GM12891 (cell line): ENCODE measurements at regions not wholly inside any gene's neighbourhood (a gene's known extent, or its start where the extent isn't known, plus 50 kb on each side); places are given as distances from the start of the nearest gene placed in this dataset.
"Not testable (repeated sequence)": the region's sequence is repeated elsewhere in the genome, so short reads cannot be mapped to it uniquely, and the experiment has no call there.

ENCODE experiments used
- DNase-seq: peaks from one replicate; pipeline ENCODE4 v3.0.0; 2011; ENCODE audit warnings: low spot score; ENCODE audit not compliant: insufficient read length
- FAIRE-seq: peaks from 2 replicates; lab custom pipeline; 2011; peaks lifted over from hg19 to GRCh38; lab: Jason Lieb, UNC
- PAX5 ChIP-seq: IDR thresholded peaks from 2 replicates; pipeline ENCODE4 v1.6.1; 2011; ENCODE audit warnings: low read length, moderate library complexity, mild to moderate bottlenecking; ENCODE audit not compliant: insufficient read depth, severe bottlenecking
- POLR2A ChIP-seq: IDR thresholded peaks from 2 replicates; pipeline ENCODE4 v1.6.1; 2011; ENCODE audit warnings: low read depth, low read length, control low read depth
- POLR2AphosphoS5 ChIP-seq: IDR thresholded peaks from 2 replicates; pipeline ENCODE4 v1.6.1; 2011; ENCODE audit warnings: low read depth, low read length, control low read depth
- POU2F2 ChIP-seq: IDR thresholded peaks from 2 replicates; pipeline ENCODE4 v1.6.1; 2011; ENCODE audit warnings: low read depth, mild to moderate bottlenecking, control low read depth, low read length, moderate library complexity
- SPI1 ChIP-seq: IDR thresholded peaks from 2 replicates; pipeline ENCODE4 v1.6.1; 2011; ENCODE audit warnings: low read depth, low read length, control low read depth
- TAF1 ChIP-seq: IDR thresholded peaks from 2 replicates; pipeline ENCODE4 v1.6.1; 2011; ENCODE audit warnings: low read depth, low read length, control low read depth

DNA sequence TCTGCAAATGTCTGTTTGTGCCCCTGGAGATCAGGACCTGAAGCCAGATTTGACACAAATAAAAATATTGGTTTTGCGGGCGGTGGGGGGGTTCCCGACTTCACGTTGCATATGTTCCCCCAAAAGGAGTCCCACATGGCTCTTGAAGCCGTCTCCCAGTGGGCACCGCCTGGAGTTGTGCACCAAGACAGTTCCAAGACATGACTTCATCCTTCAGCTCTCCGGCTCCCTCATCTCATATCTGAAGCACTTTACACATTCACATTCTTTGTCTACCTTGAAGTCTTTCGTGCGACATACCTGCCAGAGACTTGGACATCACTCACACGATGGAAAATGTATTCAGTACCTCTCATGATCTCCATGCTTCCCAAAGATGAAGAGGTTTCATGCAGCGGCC is 362.8 kb upstream of the FOXK1 start:
- TF ChIP-seq POLR2A (no peak), PAX5 (no peak), TAF1 (no peak), POLR2AphosphoS5 (no peak), POU2F2 (no peak), SPI1 (no peak)
- FAIRE-seq (no peak), DNase-seq (no peak)

DNA sequence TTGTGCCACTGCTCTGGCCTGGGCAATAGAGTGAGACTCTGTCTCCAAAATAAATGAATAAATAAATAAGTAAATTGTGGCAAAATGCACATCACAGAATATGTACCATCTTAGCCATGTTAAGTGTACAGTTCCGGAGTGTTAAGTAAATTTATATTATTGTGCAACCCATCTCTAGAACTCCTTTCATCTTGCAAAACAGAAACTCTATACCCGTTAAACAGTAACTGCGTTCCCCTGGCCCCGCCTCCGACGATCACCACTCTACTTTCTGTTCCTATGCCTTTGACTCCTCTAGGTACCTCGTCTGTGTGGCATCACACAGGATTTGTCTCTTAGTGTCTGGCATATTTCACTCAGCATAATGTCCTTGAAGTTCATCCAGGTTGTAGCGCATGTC is 356.4 kb upstream of the FOXK1 start:
- DNase-seq (no peak), FAIRE-seq (no peak)
- no peak for TF ChIP-seq PAX5
- no peak for TF ChIP-seq SPI1
- no peak for TF ChIP-seq POU2F2
- no peak for TF ChIP-seq POLR2AphosphoS5
- TF ChIP-seq TAF1: no peak
- no peak for TF ChIP-seq POLR2A

DNA sequence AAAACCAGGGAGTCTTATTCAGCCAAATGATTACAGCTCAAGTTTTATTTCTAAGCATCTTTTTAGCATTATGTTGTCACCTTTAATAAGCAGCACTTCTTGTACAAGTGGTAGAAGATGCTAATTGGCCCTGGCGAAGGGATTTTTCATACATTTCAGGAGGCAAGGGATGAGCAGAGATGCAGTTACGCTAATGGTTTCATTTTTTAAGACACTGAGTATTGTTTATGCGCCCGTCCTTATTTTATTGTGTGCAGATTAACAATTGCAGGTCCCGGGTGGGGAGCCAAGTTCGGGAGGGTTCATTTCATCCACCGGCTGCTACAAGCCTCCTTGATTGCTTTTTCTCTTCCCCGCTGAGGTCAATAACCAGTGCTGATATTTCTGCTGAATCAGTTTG is 350.4 kb upstream of the FOXK1 start:
- no peak for DNase-seq
- FAIRE-seq: no peak
- TF ChIP-seq TAF1 (no peak), PAX5 (no peak), SPI1 (no peak), POLR2AphosphoS5 (no peak), POLR2A (no peak), POU2F2 (no peak)

DNA sequence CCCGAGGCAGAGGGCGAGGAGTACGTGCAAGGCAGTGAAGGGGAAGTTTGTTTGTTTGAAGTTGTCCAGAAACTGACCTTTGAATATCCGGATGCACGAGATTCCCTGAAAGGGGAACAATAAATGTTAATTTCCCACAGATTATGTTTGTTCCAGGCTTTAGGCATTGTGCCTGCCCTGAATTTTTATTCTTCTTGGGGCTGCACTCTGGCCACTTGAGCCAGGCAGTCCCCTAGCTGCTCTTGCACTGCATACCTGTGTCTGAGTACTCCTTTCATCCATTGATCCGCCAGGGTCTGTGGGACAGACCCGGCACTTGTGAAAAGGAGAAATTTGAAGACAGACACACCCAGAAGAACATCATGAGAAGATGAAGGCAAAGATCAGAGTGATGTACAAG is 343.5 kb upstream of the FOXK1 start:
- TF ChIP-seq POLR2A: no peak
- no peak for TF ChIP-seq PAX5
- TF ChIP-seq TAF1: no peak
- TF ChIP-seq POU2F2: no peak
- no peak for TF ChIP-seq SPI1
- TF ChIP-seq POLR2AphosphoS5: no peak
- no peak for FAIRE-seq
- DNase-seq: no peak

DNA sequence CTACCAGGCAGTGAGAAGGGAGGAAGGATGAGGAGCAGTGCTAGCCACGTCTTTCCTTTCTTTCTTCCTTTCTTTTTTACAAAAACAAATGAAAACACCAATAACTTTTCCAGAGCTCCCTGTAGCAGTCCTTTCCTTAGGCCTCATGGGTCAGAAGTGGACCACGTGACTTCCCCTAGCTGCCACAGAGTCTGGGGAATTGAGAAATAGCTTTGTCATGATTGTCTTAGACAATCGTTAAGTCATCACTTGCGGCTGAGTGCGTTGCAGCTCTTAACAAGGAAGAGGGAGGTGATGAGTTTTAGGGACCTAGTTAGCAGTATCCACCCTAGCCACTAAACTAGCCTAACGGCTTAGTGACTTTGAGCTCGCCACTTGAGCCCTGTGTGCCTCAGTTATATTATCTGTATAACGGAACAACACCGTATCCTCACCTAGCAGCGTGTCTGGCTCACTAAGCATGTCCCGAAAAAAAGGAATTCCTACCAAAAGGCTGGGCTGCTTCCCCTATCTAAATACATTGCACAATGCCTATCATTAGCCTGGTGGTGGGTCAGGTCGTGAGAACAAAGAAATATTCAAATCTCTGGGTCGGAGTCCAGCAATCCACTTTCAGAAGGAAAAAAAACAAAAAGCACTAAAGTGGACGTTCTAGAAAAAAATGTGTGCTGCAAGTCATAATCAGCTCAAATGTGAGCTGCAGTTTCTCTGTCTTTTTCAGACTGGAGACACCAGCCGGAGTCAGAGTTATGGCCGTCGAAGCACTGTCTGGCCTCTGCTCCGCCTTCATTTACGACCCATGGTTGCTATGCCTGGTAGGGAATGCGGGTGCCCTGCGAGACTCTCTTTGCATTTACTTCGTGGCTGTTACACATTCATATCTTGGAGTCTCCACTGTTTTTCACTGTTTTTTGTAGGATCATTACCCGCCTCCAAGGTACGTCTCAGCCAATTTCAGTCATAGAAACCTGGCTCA is 338.5 kb upstream of the FOXK1 start:
- FAIRE-seq: no peak
- no peak for TF ChIP-seq POLR2A
- TF ChIP-seq TAF1: no peak
- TF ChIP-seq PAX5: no peak
- no peak for TF ChIP-seq SPI1
- no peak for TF ChIP-seq POLR2AphosphoS5
- no peak for TF ChIP-seq POU2F2

DNA sequence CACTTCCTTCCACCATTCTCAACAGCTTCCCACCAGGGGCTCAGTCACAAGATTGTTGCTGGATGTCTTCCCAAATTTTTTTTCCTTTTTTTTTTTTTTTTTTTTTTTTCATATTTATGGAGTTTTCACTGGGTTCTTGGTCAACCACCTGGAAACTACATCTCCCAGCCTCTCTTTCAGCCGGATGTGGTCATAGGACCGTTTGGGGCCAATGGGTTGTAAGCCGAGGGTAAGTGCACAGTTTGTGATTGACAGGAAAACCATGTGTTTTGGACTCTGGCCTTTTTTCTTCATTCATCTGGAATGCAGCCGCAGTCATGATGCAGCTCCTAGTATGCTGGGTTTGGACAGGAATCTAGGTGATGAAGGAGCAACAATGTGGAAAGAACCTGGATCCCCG is 337.1 kb upstream of the FOXK1 start:
- DNase-seq: no peak
- TF ChIP-seq POLR2A (no peak), TAF1 (no peak), SPI1 (no peak), POU2F2 (no peak), PAX5 (no peak), POLR2AphosphoS5 (no peak)
- no peak for FAIRE-seq

More for the DNA sequence above, 338.5 kb upstream of the FOXK1 start:
- DNase-seq: no peak

DNA sequence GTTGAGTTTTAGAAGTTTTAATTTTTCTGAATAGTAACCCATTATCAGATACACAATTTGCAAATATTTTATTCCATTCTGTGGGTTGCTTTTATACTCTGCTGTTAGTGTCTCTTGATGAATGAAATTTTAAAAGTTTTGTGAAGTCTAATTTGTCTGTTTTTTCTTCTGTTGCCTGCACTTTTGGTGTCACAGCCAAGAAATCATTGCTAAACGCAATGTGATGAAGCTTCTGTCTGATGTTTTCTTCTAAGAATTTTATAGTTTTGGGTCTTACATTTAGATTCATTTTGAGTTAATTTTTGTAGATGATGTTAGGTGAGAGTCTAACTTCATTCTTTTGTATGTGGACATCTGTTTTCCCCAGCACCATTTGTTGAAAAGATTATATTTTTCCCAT is 330.0 kb upstream of the FOXK1 start:
- TF ChIP-seq POLR2AphosphoS5 (no peak), TAF1 (no peak), POLR2A (no peak), POU2F2 (no peak), SPI1 (no peak), PAX5 (no peak)
- DNase-seq (no peak), FAIRE-seq (no peak)

DNA sequence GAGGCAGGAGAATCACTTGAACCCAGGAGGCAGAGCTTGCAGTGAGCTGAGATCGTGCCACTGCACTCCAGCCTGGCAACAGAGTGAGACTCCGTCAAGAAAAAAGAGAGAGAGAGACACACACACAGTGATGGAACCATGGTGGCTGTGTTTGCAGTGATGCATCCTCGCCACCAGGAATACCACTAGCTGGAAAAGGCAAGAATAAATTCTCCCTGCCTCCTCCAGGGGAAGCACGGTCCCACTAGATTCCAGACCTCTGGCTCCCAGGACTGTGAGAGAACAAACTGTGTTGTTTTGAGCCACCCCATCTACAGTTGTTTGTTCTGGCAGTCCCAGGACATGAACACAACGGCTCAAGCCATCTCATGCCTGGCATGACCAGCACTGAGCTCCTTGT is 320.3 kb upstream of the FOXK1 start:
- TF ChIP-seq TAF1: no peak
- TF ChIP-seq POU2F2: no peak
- TF ChIP-seq POLR2AphosphoS5: no peak
- no peak for TF ChIP-seq POLR2A
- no peak for TF ChIP-seq SPI1
- TF ChIP-seq PAX5: no peak
- DNase-seq (no peak), FAIRE-seq (no peak)

DNA sequence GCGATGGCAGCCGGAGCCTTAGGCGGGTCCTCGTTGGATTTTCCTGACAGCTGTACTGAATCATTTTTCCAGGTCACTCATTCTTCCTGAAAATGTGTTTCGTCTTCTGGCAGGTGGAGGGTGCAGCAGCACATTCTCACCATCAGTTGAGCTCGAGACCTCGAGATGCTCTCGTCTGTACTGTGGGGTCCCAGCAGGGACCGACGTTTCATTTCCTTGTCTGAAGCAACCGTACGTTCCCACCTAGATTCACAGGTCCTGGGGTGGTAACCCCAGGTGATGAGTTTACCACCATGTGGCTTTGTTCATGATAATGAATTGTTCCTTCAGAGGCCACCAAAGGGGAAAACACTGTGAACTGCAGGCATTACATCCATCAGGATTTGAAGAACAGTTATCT is 298.5 kb upstream of the FOXK1 start:
- FAIRE-seq (no peak), DNase-seq (no peak)
- TF ChIP-seq TAF1 (no peak), SPI1 (no peak), POLR2A (no peak), PAX5 (no peak), POU2F2 (no peak), POLR2AphosphoS5 (no peak)

DNA sequence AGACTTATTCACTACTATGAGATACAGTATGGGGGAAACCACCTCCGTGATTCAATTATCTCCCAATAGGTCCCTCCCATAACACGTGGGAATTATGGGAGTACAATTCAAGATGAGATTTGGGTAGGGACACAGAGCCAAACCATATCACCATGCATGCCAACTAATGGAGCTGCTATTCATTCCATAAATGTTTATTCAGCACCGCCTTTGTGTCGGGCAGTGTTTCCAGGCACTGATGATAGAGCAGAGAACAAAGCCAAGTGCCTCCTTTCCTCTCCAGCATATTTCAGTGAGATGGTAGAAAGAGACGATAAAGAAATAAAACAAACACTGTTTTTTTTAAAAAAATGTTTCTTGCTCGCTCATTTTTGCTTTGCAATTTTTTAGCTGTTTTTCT is 295.9 kb upstream of the FOXK1 start:
- TF ChIP-seq PAX5: no peak
- TF ChIP-seq POLR2A: no peak
- TF ChIP-seq TAF1: no peak
- TF ChIP-seq POLR2AphosphoS5: no peak
- no peak for TF ChIP-seq SPI1
- TF ChIP-seq POU2F2: no peak
- no peak for FAIRE-seq

DNA sequence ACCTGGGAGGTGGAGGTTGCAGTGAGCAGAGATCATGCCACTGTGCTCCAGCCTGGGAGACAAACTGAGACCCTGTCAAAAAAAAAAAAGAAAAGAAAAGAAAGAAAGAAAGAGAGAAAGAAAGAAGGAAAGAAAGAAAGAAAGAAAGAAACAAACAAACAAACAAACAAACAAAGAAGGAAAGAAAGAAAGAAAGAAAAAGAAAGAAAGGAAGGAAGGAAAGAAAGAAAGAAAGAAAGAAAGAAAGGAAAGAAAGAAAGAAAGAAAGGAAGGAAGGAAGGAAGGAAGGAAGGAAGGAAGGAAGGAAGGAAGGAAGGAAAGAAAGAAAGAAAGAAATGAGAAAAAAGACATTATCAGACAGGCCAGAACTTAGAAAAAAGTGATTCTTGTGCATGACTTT is 291.0 kb upstream of the FOXK1 start:
- DNase-seq, FAIRE-seq: not testable (repeated sequence)

More for the DNA sequence above, 295.9 kb upstream of the FOXK1 start:
- no peak for DNase-seq
